GM23338 (cell line): ENCODE measurements at regions not wholly inside any gene's neighbourhood (a gene's known extent, or its start where the extent isn't known, plus 50 kb on each side); places are given as distances from the start of the nearest gene placed in this dataset.

Experiments used
- CREB1 ChIP-seq: fragments of 250-450 bp; sonication (Bioruptor Pico); IDR thresholded peaks from 2 replicates; pipeline ENCODE4 v1.5.0; 2020; ENCODE audit warnings: low read depth, mild to moderate bottlenecking, moderate library complexity
- EZH2 ChIP-seq: fragments of 200-600 bp; sonication (generic); IDR thresholded peaks from one replicate; pipeline ENCODE4 v1.8.0; 2017; ENCODE audit warnings: antibody characterized with exemption, mild to moderate bottlenecking, low read depth; ENCODE audit not compliant: unreplicated experiment
- EZH2phosphoT487 ChIP-seq: fragments of 200-600 bp; sonication (generic); IDR thresholded peaks from one replicate; pipeline ENCODE4 v1.8.1; 2018; ENCODE audit warnings: antibody characterized with exemption; ENCODE audit not compliant: unreplicated experiment
- JUNB ChIP-seq: IDR thresholded peaks from one replicate; pipeline ENCODE4 v1.6.1; 2016; ENCODE audit warnings: antibody characterized with exemption; ENCODE audit not compliant: unreplicated experiment
- POLR2AphosphoS5 ChIP-seq: IDR thresholded peaks from 2 replicates; pipeline ENCODE4 v1.6.1; 2016; ENCODE audit warnings: antibody characterized with exemption, low read depth
- TF ChIP-seq, protein P1 (sequence below): IDR thresholded peaks from one replicate; pipeline ENCODE4 v1.6.1; 2018; ENCODE audit warnings: antibody characterized with exemption; ENCODE audit not compliant: unreplicated experiment
- TF ChIP-seq, protein P2 (sequence below), 2 experiments: fragments of 200-600 bp in 1 of 2; sonication (generic) in 1 of 2; conservative IDR thresholded peaks; 2 replicates each; pipeline versions ENCODE4 v1.5.1 to v1.6.1; 2016 to 2017; ENCODE audit warnings: antibody characterized with exemption in 2 of 2, low read depth in 2 of 2, mild to moderate bottlenecking in 2 of 2, moderate library complexity in 1 of 2
- TF ChIP-seq, protein P3 (sequence below): IDR thresholded peaks from 2 replicates; pipeline ENCODE4 v1.6.1; 2016; ENCODE audit warnings: antibody characterized with exemption

DNA sequence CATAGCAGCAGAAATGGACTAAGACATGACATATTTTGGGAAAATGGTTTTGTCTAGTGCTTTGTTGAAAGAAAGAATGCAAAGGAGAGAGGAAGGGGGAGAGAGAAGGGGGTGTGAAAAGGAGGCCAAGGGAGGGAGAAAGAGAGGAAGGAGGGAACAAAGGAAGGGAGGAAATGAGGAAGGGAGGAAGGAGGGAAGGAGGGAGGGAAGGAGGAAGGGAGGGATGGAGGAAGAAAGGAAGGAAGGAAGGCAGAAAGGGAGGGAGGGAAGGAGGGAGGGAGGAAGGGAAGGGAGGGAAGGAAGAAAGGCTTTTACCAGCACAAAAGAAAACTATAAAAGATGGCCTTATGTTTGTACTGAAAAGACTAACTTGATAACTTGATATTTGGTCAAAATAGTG is 65.1 kb upstream of the ST8SIA6 start:
- TF ChIP-seq, protein P1, sequence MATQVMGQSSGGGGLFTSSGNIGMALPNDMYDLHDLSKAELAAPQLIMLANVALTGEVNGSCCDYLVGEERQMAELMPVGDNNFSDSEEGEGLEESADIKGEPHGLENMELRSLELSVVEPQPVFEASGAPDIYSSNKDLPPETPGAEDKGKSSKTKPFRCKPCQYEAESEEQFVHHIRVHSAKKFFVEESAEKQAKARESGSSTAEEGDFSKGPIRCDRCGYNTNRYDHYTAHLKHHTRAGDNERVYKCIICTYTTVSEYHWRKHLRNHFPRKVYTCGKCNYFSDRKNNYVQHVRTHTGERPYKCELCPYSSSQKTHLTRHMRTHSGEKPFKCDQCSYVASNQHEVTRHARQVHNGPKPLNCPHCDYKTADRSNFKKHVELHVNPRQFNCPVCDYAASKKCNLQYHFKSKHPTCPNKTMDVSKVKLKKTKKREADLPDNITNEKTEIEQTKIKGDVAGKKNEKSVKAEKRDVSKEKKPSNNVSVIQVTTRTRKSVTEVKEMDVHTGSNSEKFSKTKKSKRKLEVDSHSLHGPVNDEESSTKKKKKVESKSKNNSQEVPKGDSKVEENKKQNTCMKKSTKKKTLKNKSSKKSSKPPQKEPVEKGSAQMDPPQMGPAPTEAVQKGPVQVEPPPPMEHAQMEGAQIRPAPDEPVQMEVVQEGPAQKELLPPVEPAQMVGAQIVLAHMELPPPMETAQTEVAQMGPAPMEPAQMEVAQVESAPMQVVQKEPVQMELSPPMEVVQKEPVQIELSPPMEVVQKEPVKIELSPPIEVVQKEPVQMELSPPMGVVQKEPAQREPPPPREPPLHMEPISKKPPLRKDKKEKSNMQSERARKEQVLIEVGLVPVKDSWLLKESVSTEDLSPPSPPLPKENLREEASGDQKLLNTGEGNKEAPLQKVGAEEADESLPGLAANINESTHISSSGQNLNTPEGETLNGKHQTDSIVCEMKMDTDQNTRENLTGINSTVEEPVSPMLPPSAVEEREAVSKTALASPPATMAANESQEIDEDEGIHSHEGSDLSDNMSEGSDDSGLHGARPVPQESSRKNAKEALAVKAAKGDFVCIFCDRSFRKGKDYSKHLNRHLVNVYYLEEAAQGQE = no peak
- TF ChIP-seq EZH2 (no peak), POLR2AphosphoS5 (no peak), JUNB (no peak), EZH2phosphoT487 (no peak), CREB1 (CRISPR knock-in tag) (no peak)
- TF ChIP-seq, protein P2, sequence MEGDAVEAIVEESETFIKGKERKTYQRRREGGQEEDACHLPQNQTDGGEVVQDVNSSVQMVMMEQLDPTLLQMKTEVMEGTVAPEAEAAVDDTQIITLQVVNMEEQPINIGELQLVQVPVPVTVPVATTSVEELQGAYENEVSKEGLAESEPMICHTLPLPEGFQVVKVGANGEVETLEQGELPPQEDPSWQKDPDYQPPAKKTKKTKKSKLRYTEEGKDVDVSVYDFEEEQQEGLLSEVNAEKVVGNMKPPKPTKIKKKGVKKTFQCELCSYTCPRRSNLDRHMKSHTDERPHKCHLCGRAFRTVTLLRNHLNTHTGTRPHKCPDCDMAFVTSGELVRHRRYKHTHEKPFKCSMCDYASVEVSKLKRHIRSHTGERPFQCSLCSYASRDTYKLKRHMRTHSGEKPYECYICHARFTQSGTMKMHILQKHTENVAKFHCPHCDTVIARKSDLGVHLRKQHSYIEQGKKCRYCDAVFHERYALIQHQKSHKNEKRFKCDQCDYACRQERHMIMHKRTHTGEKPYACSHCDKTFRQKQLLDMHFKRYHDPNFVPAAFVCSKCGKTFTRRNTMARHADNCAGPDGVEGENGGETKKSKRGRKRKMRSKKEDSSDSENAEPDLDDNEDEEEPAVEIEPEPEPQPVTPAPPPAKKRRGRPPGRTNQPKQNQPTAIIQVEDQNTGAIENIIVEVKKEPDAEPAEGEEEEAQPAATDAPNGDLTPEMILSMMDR (conservative IDR thresholded peaks at IDR 0.05; ENCODE audit: low read depth in 2 of 2) = no peak
- TF ChIP-seq, protein P3, sequence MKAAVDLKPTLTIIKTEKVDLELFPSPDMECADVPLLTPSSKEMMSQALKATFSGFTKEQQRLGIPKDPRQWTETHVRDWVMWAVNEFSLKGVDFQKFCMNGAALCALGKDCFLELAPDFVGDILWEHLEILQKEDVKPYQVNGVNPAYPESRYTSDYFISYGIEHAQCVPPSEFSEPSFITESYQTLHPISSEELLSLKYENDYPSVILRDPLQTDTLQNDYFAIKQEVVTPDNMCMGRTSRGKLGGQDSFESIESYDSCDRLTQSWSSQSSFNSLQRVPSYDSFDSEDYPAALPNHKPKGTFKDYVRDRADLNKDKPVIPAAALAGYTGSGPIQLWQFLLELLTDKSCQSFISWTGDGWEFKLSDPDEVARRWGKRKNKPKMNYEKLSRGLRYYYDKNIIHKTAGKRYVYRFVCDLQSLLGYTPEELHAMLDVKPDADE = no peak
